ENCODE measurements at regions not wholly inside any gene's neighbourhood (a gene's known extent, or its start where the extent isn't known, plus 50 kb on each side); places are given as distances from the start of the nearest gene placed in this dataset.

- Histone ChIP-seq H3K9me3 (peaks cover 0 to 10% (median 0%) of the 10 kb centered on the region in 3 donors), H3K36me3 (no peaks in the 10 kb centered on the region), H3K4me3 (no peak overlapping the region), H3K27me3 (no peaks in the 10 kb centered on the region), H3K4me1 (peaks cover 0 to 40% (median 14%) of the 10 kb centered on the region in 4 donors), H3K27ac (no peak overlapping the region)
- no peak for TF ChIP-seq CTCF (IDR thresholded peaks at IDR 0.05)
- DNase-seq, result no peak
- intact Hi-C loops (cut with DNase I; ENCODE audit: low total_unique reads), result no loop called here
These were observed 241.5 kb upstream of the NLRP1 start for GRCh38 chr17:5825717-5826330.

- no peak for TF ChIP-seq CTCF (IDR thresholded peaks at IDR 0.05)
- peaks cover 0 to 35% (median 11%) of the 10 kb centered on the region in 4 donors for H3K4me1 ChIP-seq
- no peak overlapping the region for H3K27ac ChIP-seq
- peaks cover 0 to 10% (median 0%) of the 10 kb centered on the region in 3 donors for H3K9me3 ChIP-seq
- no peak for DNase-seq
- no peak overlapping the region for H3K4me3 ChIP-seq
- no peaks in the 10 kb centered on the region for H3K36me3 ChIP-seq
- intact Hi-C loops (cut with DNase I; ENCODE audit: low total_unique reads), result no loop called here
- no peaks in the 10 kb centered on the region for H3K27me3 ChIP-seq
These were observed 242.1 kb upstream of the NLRP1 start for GRCh38 chr17:5826384-5826783.

- Histone ChIP-seq H3K36me3 (no peaks in the 10 kb centered on the region), H3K27me3 (no peaks in the 10 kb centered on the region), H3K9me3 (peaks cover 0 to 10% (median 0%) of the 10 kb centered on the region in 3 donors), H3K27ac (no peak overlapping the region), H3K4me1 (peaks cover 0 to 2% (median 0%) of the 10 kb centered on the region in 4 donors), H3K4me3 (no peak overlapping the region)
- no peak for TF ChIP-seq CTCF (IDR thresholded peaks at IDR 0.05)
- no peak for DNase-seq
- intact Hi-C loops (cut with DNase I; ENCODE audit: low total_unique reads), result no loop called here
These were observed 239.3 kb upstream of the WSCD1 start for GRCh38 chr17:5830921-5831320.

- no peak for TF ChIP-seq CTCF (IDR thresholded peaks at IDR 0.05)
- Histone ChIP-seq H3K27me3 (no peaks in the 10 kb centered on the region), H3K27ac (no peak overlapping the region), H3K4me1 (peaks cover 0 to 7% (median 1%) of the 10 kb centered on the region in 4 donors), H3K9me3 (no peaks in the 10 kb centered on the region), H3K4me3 (no peak overlapping the region), H3K36me3 (no peaks in the 10 kb centered on the region)
- no peak for DNase-seq
- intact Hi-C loops (cut with DNase I; ENCODE audit: low total_unique reads), result no loop called here
These were observed 237.3 kb upstream of the WSCD1 start for GRCh38 chr17:5832886-5833285.

- H3K27me3 ChIP-seq, result no peaks in the 10 kb centered on the region
- intact Hi-C loops (cut with DNase I; ENCODE audit: low total_unique reads), result no loop called here
- H3K4me1 ChIP-seq, result peaks cover 0 to 7% (median 1%) of the 10 kb centered on the region in 4 donors
- no peak for DNase-seq
- H3K27ac ChIP-seq, result no peak overlapping the region
- H3K9me3 ChIP-seq, result no peaks in the 10 kb centered on the region
- no peak overlapping the region for H3K4me3 ChIP-seq
- TF ChIP-seq CTCF (IDR thresholded peaks at IDR 0.05), result no peak
- no peaks in the 10 kb centered on the region for H3K36me3 ChIP-seq
These were observed 233.1 kb upstream of the WSCD1 start for GRCh38 chr17:5837055-5837491.
